HCT116 (cell line): ENCODE measurements at regions not wholly inside any gene's neighbourhood (a gene's known extent, or its start where the extent isn't known, plus 50 kb on each side); places are given as distances from the start of the nearest gene placed in this dataset.

Experiments
- ATAC-seq: fragments of 200-7000 bp; cut with Tn5 transposase; 2 replicates; pipeline ENCODE4 v1.9.1; 2020; ENCODE audit warnings: mild to moderate bottlenecking, moderate library complexity
- BruUV-seq: library from RNA; stranded (reverse); fragments of 400-500 nt; replicated peaks from 2 replicates; lab custom pipeline; 2021; lab: Mats Ljungman, UMichigan
- CTCF ChIA-PET: fragments of 300-600 bp; sonication (Branson Sonifier 250); formaldehyde crosslinking; loops from one replicate; lab custom pipeline; 2021; ENCODE audit warnings: antibody characterized with exemption; lab: Charles Lee
- POLR2A ChIA-PET: fragments of 300-600, 350-600 bp; sonication (Branson Sonifier 250); formaldehyde crosslinking; loops from one replicate; lab custom pipeline; 2021; ENCODE audit warnings: antibody characterized with exemption; lab: Charles Lee
- RAD21 ChIA-PET, 2 experiments: fragments of 300-600 bp; sonication (Branson Sonifier 250); formaldehyde crosslinking; loops; one replicate each; lab custom pipeline; 2023; ENCODE audit warnings: low total read pairs in 2 of 2; ENCODE audit not compliant: uncharacterized antibody in 2 of 2, unreplicated experiment in 2 of 2, low non-redundant PET in 1 of 2; lab: Charles Lee
- DNase-seq: peaks from one replicate; pipeline ENCODE4 v3.0.0-alpha.2; 2010; ENCODE audit warnings: low read depth, low spot score
- H2AFZ ChIP-seq: fragments of 200-600 bp; shearing (Covaris generic), sonication (generic); 2 replicates; pipeline ENCODE4 v1.6.1; 2017; ENCODE audit warnings: low read depth, mixed run types, mixed read lengths, antibody characterized with exemption, low read length; ENCODE audit not compliant: poor library complexity, severe bottlenecking
- H3K27ac ChIP-seq: 2 replicates; pipeline ENCODE4 v1.5.1; 2012; ENCODE audit warnings: low read depth, low read length
- H3K27me3 ChIP-seq: fragments of 200-600 bp; sonication (generic); 2 replicates; pipeline ENCODE4 v1.6.1; 2016; ENCODE audit warnings: mixed run types, low read length, mixed read lengths; ENCODE audit not compliant: insufficient read depth
- H3K36me3 ChIP-seq, 2 experiments: fragments of 200-500 bp in 1 of 2; fragments of 200-600 bp in 1 of 2; sonication (Bioruptor generic) in 1 of 2; sonication (generic) in 1 of 2; 2 replicates each; pipeline versions ENCODE4 v1.5.1 to v1.6.1; 2014 to 2016; ENCODE audit warnings: low read length in 2 of 2, inconsistent platforms in 1 of 2, mixed read lengths in 1 of 2, mixed run types in 1 of 2; ENCODE audit not compliant: insufficient read depth in 2 of 2, control insufficient read depth in 1 of 2
- H3K4me1 ChIP-seq, 2 experiments: fragments of 200-600 bp in 1 of 2; sonication (generic) in 1 of 2; 2 replicates each; pipeline versions ENCODE4 v1.5.1 to v1.6.1; 2012 to 2017; ENCODE audit warnings: low read length in 2 of 2, inconsistent platforms in 1 of 2, mild to moderate bottlenecking in 1 of 2, mixed read lengths in 1 of 2, mixed run types in 1 of 2, moderate library complexity in 1 of 2; ENCODE audit not compliant: insufficient read depth in 2 of 2, control insufficient read depth in 1 of 2
- H3K4me2 ChIP-seq: fragments of 200-600 bp; sonication (generic); 2 replicates; pipeline ENCODE4 v1.6.1; 2017; ENCODE audit warnings: mixed run types, low read length, mixed read lengths
- H3K4me3 ChIP-seq, 2 experiments: fragments of 200-600 bp in 1 of 2; sonication (generic) in 1 of 2; replicated peaks in 1 of 2; 2 replicates each; pipeline ENCODE4 v1.5.1; 2011 to 2016; ENCODE audit warnings: low read length in 2 of 2, control low read depth in 1 of 2, low read depth in 1 of 2, mild to moderate bottlenecking in 1 of 2, mixed read lengths in 1 of 2, mixed run types in 1 of 2
- H3K79me2 ChIP-seq: fragments of 200-600 bp; sonication (generic); 2 replicates; pipeline ENCODE4 v1.6.1; 2017; ENCODE audit warnings: mild to moderate bottlenecking, mixed run types, low read length, moderate library complexity, mixed read lengths; ENCODE audit not compliant: insufficient read depth
- H3K9ac ChIP-seq: fragments of 200-600 bp; sonication (generic); 2 replicates; pipeline ENCODE4 v1.6.1; 2016; ENCODE audit warnings: low read length, mixed read lengths
- H3K9me2 ChIP-seq: fragments of 200-600 bp; sonication (generic), shearing (Covaris generic); 2 replicates; pipeline ENCODE4 v1.6.1; 2017; ENCODE audit warnings: mixed run types, mild to moderate bottlenecking, moderate library complexity; ENCODE audit not compliant: insufficient read depth
- H3K9me3 ChIP-seq, 2 experiments: fragments of 200-500 bp in 1 of 2; fragments of 200-600 bp in 1 of 2; sonication (Bioruptor generic) in 1 of 2; sonication (generic) in 1 of 2; 2 replicates each; pipeline ENCODE4 v1.6.1; 2014 to 2017; ENCODE audit warnings: low read length in 2 of 2, mixed read lengths in 2 of 2, inconsistent platforms in 1 of 2, low read depth in 1 of 2, mild to moderate bottlenecking in 1 of 2, mixed run types in 1 of 2, moderate library complexity in 1 of 2; ENCODE audit not compliant: control insufficient read depth in 1 of 2, insufficient read depth in 1 of 2
- H4K20me1 ChIP-seq: fragments of 200-600 bp; sonication (generic), shearing (Covaris generic); 2 replicates; pipeline ENCODE4 v1.6.1; 2017; ENCODE audit warnings: mixed run types, mild to moderate bottlenecking, moderate library complexity; ENCODE audit not compliant: insufficient read depth
- EZH2phosphoT487 ChIP-seq: fragments of 200-600 bp; IDR thresholded peaks from 2 replicates; pipeline ENCODE4 v1.6.1; 2018; ENCODE audit warnings: antibody characterized with exemption, borderline replicate concordance
- JUND ChIP-seq: IDR thresholded peaks from 2 replicates; pipeline ENCODE4 v1.6.1; 2012
- REST ChIP-seq: IDR thresholded peaks from 2 replicates; pipeline ENCODE4 v1.6.1; 2012; ENCODE audit warnings: low read depth
- SP1 ChIP-seq: IDR thresholded peaks from 2 replicates; pipeline ENCODE4 v1.6.1; 2012; ENCODE audit warnings: low read depth
- TCF7L2 ChIP-seq: IDR thresholded peaks from 2 replicates; pipeline ENCODE4 v1.7.0; 2011; ENCODE audit warnings: borderline replicate concordance, inconsistent platforms; ENCODE audit not compliant: insufficient read depth, insufficient read length; ENCODE audit errors: extremely low read depth
- ZFX ChIP-seq: fragments of 450-650 bp; IDR thresholded peaks from 2 replicates; pipeline ENCODE4 v1.6.1; 2017
- ZNF274 ChIP-seq: fragments of 200-500 bp; sonication (Bioruptor generic); IDR thresholded peaks from 2 replicates; pipeline ENCODE4 v1.6.1; 2014; ENCODE audit warnings: mild to moderate bottlenecking, low read depth, low read length, inconsistent platforms
- intact Hi-C: fragments of 100-400 bp; cut with micrococcal nuclease; formaldehyde crosslinking; loops from 2 replicates; pipeline ENCODE4 v1.10.0; 2022
- TF ChIP-seq, protein P1 (sequence below), 3 experiments: fragments of 200-600 bp in 1 of 3; sonication (generic) in 1 of 3; IDR thresholded peaks in 2 of 3; conservative IDR thresholded peaks in 1 of 3; 2 replicates each; pipeline ENCODE4 v1.5.1; 2012 to 2017; ENCODE audit warnings: low read depth in 2 of 3, low read length in 2 of 3, antibody characterized with exemption in 1 of 3, borderline replicate concordance in 1 of 3, control low read depth in 1 of 3, mild to moderate bottlenecking in 1 of 3, mixed read lengths in 1 of 3, mixed run types in 1 of 3, moderate library complexity in 1 of 3; ENCODE audit not compliant: insufficient read depth in 1 of 3

- Histone ChIP-seq H2AFZ (no peak overlapping the region), H3K36me3 (no peaks in the 10 kb centered on the region), H3K9me2 (no peaks in the 10 kb centered on the region), H3K4me3 (no peak overlapping the region), H3K27ac (no peak overlapping the region), H3K27me3 (no peaks in the 10 kb centered on the region), H4K20me1 (no peaks in the 10 kb centered on the region), H3K4me2 (no peak overlapping the region), H3K9ac (no peak overlapping the region), H3K79me2 (no peaks in the 10 kb centered on the region), H3K9me3 (no peaks in the 10 kb centered on the region), H3K4me1 (no peaks in the 10 kb centered on the region)
- DNase-seq (no peak), ATAC-seq (no peak)
- intact Hi-C loops: no loop called here
- TF ChIP-seq SP1 (no peak), JUND (no peak), TCF7L2 (no peak), ZNF274 (no peak), EZH2phosphoT487 (no peak), REST (no peak), ZFX (no peak)
- TF ChIP-seq, protein P1, sequence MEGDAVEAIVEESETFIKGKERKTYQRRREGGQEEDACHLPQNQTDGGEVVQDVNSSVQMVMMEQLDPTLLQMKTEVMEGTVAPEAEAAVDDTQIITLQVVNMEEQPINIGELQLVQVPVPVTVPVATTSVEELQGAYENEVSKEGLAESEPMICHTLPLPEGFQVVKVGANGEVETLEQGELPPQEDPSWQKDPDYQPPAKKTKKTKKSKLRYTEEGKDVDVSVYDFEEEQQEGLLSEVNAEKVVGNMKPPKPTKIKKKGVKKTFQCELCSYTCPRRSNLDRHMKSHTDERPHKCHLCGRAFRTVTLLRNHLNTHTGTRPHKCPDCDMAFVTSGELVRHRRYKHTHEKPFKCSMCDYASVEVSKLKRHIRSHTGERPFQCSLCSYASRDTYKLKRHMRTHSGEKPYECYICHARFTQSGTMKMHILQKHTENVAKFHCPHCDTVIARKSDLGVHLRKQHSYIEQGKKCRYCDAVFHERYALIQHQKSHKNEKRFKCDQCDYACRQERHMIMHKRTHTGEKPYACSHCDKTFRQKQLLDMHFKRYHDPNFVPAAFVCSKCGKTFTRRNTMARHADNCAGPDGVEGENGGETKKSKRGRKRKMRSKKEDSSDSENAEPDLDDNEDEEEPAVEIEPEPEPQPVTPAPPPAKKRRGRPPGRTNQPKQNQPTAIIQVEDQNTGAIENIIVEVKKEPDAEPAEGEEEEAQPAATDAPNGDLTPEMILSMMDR (IDR thresholded peaks at IDR 0.05 in 2 of 3, conservative IDR thresholded peaks at IDR 0.05 in 1 of 3; ENCODE audit: borderline replicate concordance in 1 of 3, insufficient read depth in 1 of 3, low read depth in 2 of 3, low read length in 2 of 3): no peak
- no TSS peak for BruUV-seq
- RAD21 ChIA-PET: no interaction called here
- CTCF ChIA-PET: no interaction called here
- POLR2A ChIA-PET: no interaction called here
These were observed 89.4 kb downstream of the EDEM1 start for GRCh38 chr3:5276934-5277333.
